ENCODE measurements at regions not wholly inside any gene's neighbourhood (a gene's known extent, or its start where the extent isn't known, plus 50 kb on each side); places are given as distances from the start of the nearest gene placed in this dataset.
"Not testable (repeated sequence)": the region's sequence is repeated elsewhere in the genome, so short reads cannot be mapped to it uniquely, and the experiment has no call there.

- H3K27ac Mint-ChIP-seq: no peak overlapping the region
Measured at GRCh38 chr13:76829572-76830327, 56.5 kb downstream of the KCTD12 start.

GRCh38 chr13:76828316-76828741 lies 57.9 kb downstream of the KCTD12 start:
- Mint-ChIP-seq H3K9me3 (peaks cover 0 to 1% (median 0%) of the 10 kb centered on the region in 7 donors), H3K27me3 (peaks cover 13% of the 10 kb centered on the region), H3K4me3 (no peak overlapping the region), H3K36me3 (no peaks in the 10 kb centered on the region), H3K4me1 (peaks cover 0 to 4% (median under 1%) of the 10 kb centered on the region in 4 donors), H3K27ac (no peak overlapping the region)
- Histone ChIP-seq H3K27ac (ENCODE audit: insufficient read depth, low read length, poor library complexity, severe bottlenecking) (no peak overlapping the region), H3K4me3 (ENCODE audit: low read depth, low read length) (no peak overlapping the region), H3K9me3 (ENCODE audit: control insufficient read depth in 2 of 2, low read length in 2 of 2) (no peaks in the 10 kb centered on the region), H3K4me1 (ENCODE audit: control insufficient read depth, insufficient read depth, low read length, poor library complexity, severe bottlenecking) (no peaks in the 10 kb centered on the region), H3K36me3 (ENCODE audit: control insufficient read depth, insufficient read depth, low read length) (no peaks in the 10 kb centered on the region), H3K27me3 (ENCODE audit: control insufficient read depth, insufficient read depth, low read length) (no peaks in the 10 kb centered on the region)
- ATAC-seq (ENCODE audit: low read depth in 2 of 2) (no peak), DNase-seq (no peak)

More at GRCh38 chr13:76829572-76830327, 56.5 kb downstream of the KCTD12 start:
- Histone ChIP-seq H3K27me3 (ENCODE audit: control insufficient read depth, insufficient read depth, low read length) (no peaks in the 10 kb centered on the region), H3K4me3 (ENCODE audit: low read depth, low read length) (no peak overlapping the region), H3K36me3 (ENCODE audit: control insufficient read depth, insufficient read depth, low read length) (no peaks in the 10 kb centered on the region), H3K4me1 (ENCODE audit: control insufficient read depth, insufficient read depth, low read length, poor library complexity, severe bottlenecking) (no peaks in the 10 kb centered on the region), H3K27ac (ENCODE audit: insufficient read depth, low read length, poor library complexity, severe bottlenecking) (no peak overlapping the region), H3K9me3 (ENCODE audit: control insufficient read depth in 2 of 2, low read length in 2 of 2) (no peaks in the 10 kb centered on the region)
- ATAC-seq (ENCODE audit: low read depth in 2 of 2): no peak
- Mint-ChIP-seq H3K27me3 (peaks cover 13% of the 10 kb centered on the region), H3K4me3 (no peak overlapping the region), H3K9me3 (peaks cover 0 to 1% (median 0%) of the 10 kb centered on the region in 7 donors), H3K4me1 (peaks cover 0 to 4% (median under 1%) of the 10 kb centered on the region in 4 donors), H3K36me3 (no peaks in the 10 kb centered on the region)
- no peak for DNase-seq

GRCh38 chr13:76826527-76826926 lies 59.7 kb downstream of the KCTD12 start:
- H3K4me1 Mint-ChIP-seq: peaks cover 0 to 2% (median 0%) of the 10 kb centered on the region in 4 donors
- no peak overlapping the region for H3K4me3 Mint-ChIP-seq
- H3K27me3 ChIP-seq (ENCODE audit: control insufficient read depth, insufficient read depth, low read length): no peaks in the 10 kb centered on the region
- ATAC-seq (ENCODE audit: low read depth in 2 of 2) (no peak), DNase-seq (no peak)
- H3K27me3 Mint-ChIP-seq: peaks cover 4% of the 10 kb centered on the region
- H3K27ac Mint-ChIP-seq: no peak overlapping the region
- no peaks in the 10 kb centered on the region for H3K36me3 ChIP-seq (ENCODE audit: control insufficient read depth, insufficient read depth, low read length)
- H3K4me3 ChIP-seq (ENCODE audit: low read depth, low read length): no peak overlapping the region
- no peaks in the 10 kb centered on the region for H3K9me3 ChIP-seq (ENCODE audit: control insufficient read depth in 2 of 2, low read length in 2 of 2)
- H3K4me1 ChIP-seq (ENCODE audit: control insufficient read depth, insufficient read depth, low read length, poor library complexity, severe bottlenecking): no peaks in the 10 kb centered on the region
- H3K27ac ChIP-seq (ENCODE audit: insufficient read depth, low read length, poor library complexity, severe bottlenecking): no peak overlapping the region
- H3K36me3 Mint-ChIP-seq: no peaks in the 10 kb centered on the region
- H3K9me3 Mint-ChIP-seq: no peaks in the 10 kb centered on the region

DNA sequence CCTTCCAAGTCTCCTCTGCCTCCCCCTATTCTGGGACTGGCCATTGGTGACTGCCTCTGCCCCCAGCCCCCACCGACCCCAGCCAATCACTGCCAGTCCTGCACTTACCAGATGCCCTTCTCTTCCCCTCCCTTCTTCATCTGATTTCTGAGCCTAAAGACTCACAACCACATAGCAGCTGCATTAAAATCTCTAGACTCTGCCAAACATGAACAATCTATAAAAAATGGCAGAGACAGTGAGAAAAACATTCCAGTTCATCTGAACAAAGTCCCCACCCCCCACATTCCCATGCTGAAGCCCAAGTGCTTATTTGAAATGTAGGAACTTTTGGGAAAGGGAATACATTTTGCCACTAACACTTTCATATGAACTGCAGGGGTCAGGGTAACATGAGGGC lies 60.8 kb downstream of the KCTD12 start:
- no peaks in the 10 kb centered on the region for H3K36me3 Mint-ChIP-seq
- no peaks in the 10 kb centered on the region for H3K36me3 ChIP-seq (ENCODE audit: control insufficient read depth, insufficient read depth, low read length)
- no peaks in the 10 kb centered on the region for H3K9me3 Mint-ChIP-seq
- H3K27ac ChIP-seq (ENCODE audit: insufficient read depth, low read length, poor library complexity, severe bottlenecking): no peak overlapping the region
- H3K27me3 Mint-ChIP-seq: peaks cover 4% of the 10 kb centered on the region
- no peaks in the 10 kb centered on the region for H3K9me3 ChIP-seq (ENCODE audit: control insufficient read depth in 2 of 2, low read length in 2 of 2)
- H3K4me3 Mint-ChIP-seq: no peak overlapping the region
- ATAC-seq (ENCODE audit: low read depth in 2 of 2) (no peak), DNase-seq (no peak)
- no peaks in the 10 kb centered on the region for H3K4me1 ChIP-seq (ENCODE audit: control insufficient read depth, insufficient read depth, low read length, poor library complexity, severe bottlenecking)
- no peaks in the 10 kb centered on the region for H3K27me3 ChIP-seq (ENCODE audit: control insufficient read depth, insufficient read depth, low read length)
- peak overlapping the region in 1 of 3 donors; percentile 8 for H3K27ac Mint-ChIP-seq
- peaks cover 0 to 2% (median 0%) of the 10 kb centered on the region in 4 donors for H3K4me1 Mint-ChIP-seq
- no peak overlapping the region for H3K4me3 ChIP-seq (ENCODE audit: low read depth, low read length)

DNA sequence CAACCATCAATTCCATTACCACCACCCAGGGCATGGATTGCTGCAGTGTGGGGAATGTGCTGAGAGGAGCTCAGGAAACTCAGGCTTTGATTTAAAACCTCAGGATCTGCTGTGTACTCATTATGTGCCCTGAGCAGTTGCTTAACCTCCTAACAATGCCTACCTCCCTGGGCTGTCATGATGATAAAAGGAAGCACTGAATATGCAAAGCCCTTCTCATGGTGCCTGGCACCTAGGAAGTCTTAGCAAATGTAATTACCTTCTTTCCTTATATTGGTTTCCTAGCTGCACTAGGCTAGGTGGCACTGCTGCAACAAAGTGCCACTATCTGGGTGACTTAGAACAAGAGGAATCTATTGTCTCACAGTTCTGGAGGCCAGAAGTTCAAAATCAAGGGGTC lies 62.2 kb downstream of the KCTD12 start:
- no peak for ATAC-seq (ENCODE audit: low read depth in 2 of 2)
- Mint-ChIP-seq H3K9me3 (no peaks in the 10 kb centered on the region), H3K4me1 (no peaks in the 10 kb centered on the region), H3K36me3 (no peaks in the 10 kb centered on the region), H3K27me3 (no peaks in the 10 kb centered on the region), H3K27ac (no peak overlapping the region), H3K4me3 (no peak overlapping the region)
- Histone ChIP-seq H3K27me3 (ENCODE audit: control insufficient read depth, insufficient read depth, low read length) (no peaks in the 10 kb centered on the region), H3K4me1 (ENCODE audit: control insufficient read depth, insufficient read depth, low read length, poor library complexity, severe bottlenecking) (no peaks in the 10 kb centered on the region), H3K9me3 (ENCODE audit: control insufficient read depth in 2 of 2, low read length in 2 of 2) (no peaks in the 10 kb centered on the region), H3K4me3 (ENCODE audit: low read depth, low read length) (no peak overlapping the region), H3K27ac (ENCODE audit: insufficient read depth, low read length, poor library complexity, severe bottlenecking) (no peak overlapping the region), H3K36me3 (ENCODE audit: control insufficient read depth, insufficient read depth, low read length) (no peaks in the 10 kb centered on the region)
- no peak for DNase-seq

DNA sequence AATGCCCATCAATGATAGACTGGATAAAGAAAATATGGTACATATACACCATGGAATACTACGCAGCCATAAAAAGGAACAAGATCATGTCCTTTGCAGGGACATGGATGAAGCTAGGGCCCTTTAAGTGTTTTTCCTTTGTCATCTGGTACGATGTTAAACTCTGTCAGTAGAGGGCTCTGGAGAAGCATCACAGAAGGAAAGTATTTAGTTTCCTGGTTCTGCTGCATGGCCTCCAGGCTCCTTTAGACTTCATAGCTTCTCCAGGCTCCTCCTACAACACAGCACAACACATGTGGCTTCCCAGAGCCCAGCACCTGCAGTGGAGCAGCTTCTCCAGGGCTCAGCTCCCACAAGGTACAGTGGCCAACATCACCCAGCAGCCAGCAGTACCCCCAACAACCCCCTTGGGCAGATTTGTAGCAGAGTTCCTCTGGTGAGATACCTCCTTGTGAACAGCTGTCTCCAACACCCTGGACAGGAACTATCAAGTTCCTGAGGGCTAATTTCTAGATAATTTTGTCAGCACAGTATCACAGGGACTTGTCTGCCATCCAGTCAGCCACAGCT lies 63.4 kb downstream of the KCTD12 start:
- no peaks in the 10 kb centered on the region for H3K4me1 ChIP-seq (ENCODE audit: control insufficient read depth, insufficient read depth, low read length, poor library complexity, severe bottlenecking)
- H3K4me3 ChIP-seq (ENCODE audit: low read depth, low read length): no peak overlapping the region
- Mint-ChIP-seq H3K27ac (no peak overlapping the region), H3K36me3 (no peaks in the 10 kb centered on the region), H3K27me3 (no peaks in the 10 kb centered on the region), H3K4me3 (no peak overlapping the region), H3K9me3 (no peaks in the 10 kb centered on the region), H3K4me1 (no peaks in the 10 kb centered on the region)
- peak in 2 of 3 donors; percentile 10 to 49 for DNase-seq
- no peak for ATAC-seq (ENCODE audit: low read depth in 2 of 2)
- H3K36me3 ChIP-seq (ENCODE audit: control insufficient read depth, insufficient read depth, low read length): no peaks in the 10 kb centered on the region
- no peak overlapping the region for H3K27ac ChIP-seq (ENCODE audit: insufficient read depth, low read length, poor library complexity, severe bottlenecking)
- no peaks in the 10 kb centered on the region for H3K27me3 ChIP-seq (ENCODE audit: control insufficient read depth, insufficient read depth, low read length)
- H3K9me3 ChIP-seq (ENCODE audit: control insufficient read depth in 2 of 2, low read length in 2 of 2): no peaks in the 10 kb centered on the region

DNA sequence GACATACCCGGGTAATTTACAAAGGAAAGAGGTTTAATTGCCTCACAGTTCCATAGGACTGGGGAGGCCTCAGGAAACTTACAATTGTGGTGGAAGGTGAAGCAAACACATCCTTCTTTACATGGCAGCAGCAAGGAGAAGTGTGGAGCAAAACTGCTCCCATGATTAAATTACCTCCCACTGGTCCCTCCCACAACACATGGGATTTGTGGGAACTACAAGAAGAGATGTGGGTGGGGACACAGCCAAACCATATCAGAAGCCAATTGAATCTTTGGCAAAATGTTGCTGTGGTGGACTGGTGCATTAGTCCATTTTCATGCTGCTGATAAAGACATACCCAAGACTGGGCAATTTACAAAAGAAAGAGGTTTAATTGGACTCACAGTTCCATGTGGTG lies 65.0 kb downstream of the KCTD12 start:
- H3K36me3 Mint-ChIP-seq; H3K36me3 ChIP-seq (ENCODE audit: control insufficient read depth, insufficient read depth, low read length); DNase-seq; H3K27ac Mint-ChIP-seq; H3K27me3 ChIP-seq (ENCODE audit: control insufficient read depth, insufficient read depth, low read length); H3K9me3 ChIP-seq (ENCODE audit: control insufficient read depth in 2 of 2, low read length in 2 of 2); H3K4me1 Mint-ChIP-seq; H3K4me1 ChIP-seq (ENCODE audit: control insufficient read depth, insufficient read depth, low read length, poor library complexity, severe bottlenecking); H3K9me3 Mint-ChIP-seq; H3K4me3 Mint-ChIP-seq; ATAC-seq (ENCODE audit: low read depth in 2 of 2); H3K27me3 Mint-ChIP-seq; H3K27ac ChIP-seq (ENCODE audit: insufficient read depth, low read length, poor library complexity, severe bottlenecking); H3K4me3 ChIP-seq (ENCODE audit: low read depth, low read length): not testable (repeated sequence)

- peaks cover 7% of the 10 kb centered on the region for H3K27me3 ChIP-seq (ENCODE audit: control insufficient read depth, insufficient read depth, low read length)
- no peak for ATAC-seq (ENCODE audit: low read depth in 2 of 2)
- Mint-ChIP-seq H3K4me1 (no peaks in the 10 kb centered on the region), H3K9me3 (no peaks in the 10 kb centered on the region), H3K36me3 (no peaks in the 10 kb centered on the region), H3K4me3 (no peak overlapping the region), H3K27ac (no peak overlapping the region), H3K27me3 (peaks cover 6% of the 10 kb centered on the region)
- no peaks in the 10 kb centered on the region for H3K9me3 ChIP-seq (ENCODE audit: control insufficient read depth in 2 of 2, low read length in 2 of 2)
- DNase-seq: no peak
- H3K4me1 ChIP-seq (ENCODE audit: control insufficient read depth, insufficient read depth, low read length, poor library complexity, severe bottlenecking): no peaks in the 10 kb centered on the region
- no peaks in the 10 kb centered on the region for H3K36me3 ChIP-seq (ENCODE audit: control insufficient read depth, insufficient read depth, low read length)
- H3K27ac ChIP-seq (ENCODE audit: insufficient read depth, low read length, poor library complexity, severe bottlenecking): no peak overlapping the region
- H3K4me3 ChIP-seq (ENCODE audit: low read depth, low read length): no peak overlapping the region
Measured at GRCh38 chr13:76820759-76821158, 65.4 kb downstream of the KCTD12 start.
